HG02763 (cell line): ENCODE measurements at regions not wholly inside any gene's neighbourhood (a gene's known extent, or its start where the extent isn't known, plus 50 kb on each side); places are given as distances from the start of the nearest gene placed in this dataset.
"Not testable (repeated sequence)": the region's sequence is repeated elsewhere in the genome, so short reads cannot be mapped to it uniquely, and the experiment has no call there.

Experiments
- ATAC-seq: cut with Tn5 transposase; IDR thresholded peaks from one replicate; pipeline ENCODE4 v1.9.1; 2021; ENCODE audit warnings: mild to moderate bottlenecking, moderate library complexity; ENCODE audit not compliant: unreplicated experiment

GRCh38 chr2:228798458-228799207 lies 472.5 kb downstream of the PID1 start:
- no peak for ATAC-seq

- no peak for ATAC-seq
These were observed 474.7 kb downstream of the PID1 start for GRCh38 chr2:228796386-228796785.

DNA sequence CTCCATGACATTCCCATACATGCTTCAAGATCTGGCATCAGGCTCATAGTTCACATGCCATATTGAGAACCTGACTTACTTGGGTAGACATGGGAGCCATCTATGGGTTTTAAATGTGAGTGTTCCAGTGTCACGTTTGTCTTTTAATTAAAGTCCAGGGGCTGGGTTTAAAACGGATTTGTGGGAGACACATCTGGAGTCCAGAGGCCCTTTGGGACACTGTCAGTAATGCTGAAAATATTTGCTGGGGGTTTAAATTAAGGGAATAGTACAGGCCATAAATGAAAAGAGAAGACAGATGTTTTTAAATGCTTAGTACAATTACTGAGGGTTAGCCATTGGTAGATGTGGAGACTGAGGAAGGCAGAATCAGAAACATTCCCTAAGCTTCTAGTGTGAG lies 478.0 kb downstream of the PID1 start:
- ATAC-seq, result no peak

GRCh38 chr2:228786901-228787300 lies 484.2 kb downstream of the PID1 start:
- no peak for ATAC-seq

GRCh38 chr2:228782281-228782680 lies 488.8 kb downstream of the PID1 start:
- no peak for ATAC-seq

DNA sequence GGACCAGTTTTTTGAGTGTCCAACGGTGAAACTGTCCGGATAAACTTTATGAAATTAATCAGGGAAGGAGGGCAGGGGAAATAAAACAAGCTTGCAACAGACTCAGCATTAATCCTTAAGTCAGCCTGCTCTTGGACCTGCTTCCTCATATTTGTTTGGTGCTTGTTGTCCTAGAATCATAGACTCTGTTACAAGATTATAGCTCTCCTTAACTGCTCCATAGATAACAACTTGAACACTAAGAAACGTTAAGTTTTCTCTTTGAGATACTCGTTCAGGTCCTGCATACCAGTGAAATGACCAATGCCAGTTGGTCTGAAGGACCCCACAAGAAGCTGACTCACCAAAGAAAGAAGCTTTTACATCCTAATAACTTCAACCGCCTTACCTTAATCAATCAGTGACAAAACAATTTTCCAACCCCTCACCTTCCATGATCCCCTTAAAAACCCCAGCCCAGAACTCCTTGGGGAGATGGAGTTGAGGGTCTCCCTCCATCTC lies 493.2 kb downstream of the PID1 start:
- ATAC-seq, result no peak

DNA sequence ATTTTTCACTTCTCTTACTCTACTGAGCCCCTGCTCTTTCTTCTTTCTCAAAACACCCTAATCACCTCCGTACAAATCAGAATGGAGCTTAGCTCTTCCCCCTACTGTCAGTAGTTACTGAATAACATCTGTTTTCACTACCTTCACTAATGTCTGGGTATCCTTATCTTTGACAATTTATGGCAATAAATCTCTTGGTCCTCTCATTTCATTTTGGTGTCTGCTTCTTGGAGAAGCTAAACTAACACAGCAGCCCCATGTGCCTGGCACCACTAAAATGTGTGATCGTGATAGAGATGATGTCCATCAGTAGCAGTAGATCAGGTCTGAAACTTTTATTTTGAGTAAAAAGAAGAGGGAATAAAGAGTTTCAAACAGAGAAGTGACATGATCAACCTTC lies 496.5 kb downstream of the PID1 start:
- no peak for ATAC-seq

DNA sequence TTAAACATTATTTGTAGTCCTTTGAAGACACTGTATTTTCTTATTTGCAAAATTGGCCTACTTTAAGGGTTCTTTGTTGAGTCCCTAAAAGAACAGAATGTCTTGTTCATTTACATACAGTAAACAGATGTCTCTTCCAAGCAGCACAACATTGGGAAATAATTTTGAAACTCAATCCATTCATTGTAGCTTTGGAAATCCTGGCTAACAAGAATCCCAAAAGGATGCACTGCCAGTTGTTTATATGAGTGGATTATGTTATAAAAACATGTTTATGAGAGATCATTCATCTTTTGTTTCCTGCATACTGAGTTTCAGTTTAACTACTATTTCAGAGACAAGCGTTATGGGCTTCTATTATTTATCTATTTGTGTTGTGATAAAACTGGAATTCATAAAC lies 499.3 kb downstream of the PID1 start:
- no peak for ATAC-seq

DNA sequence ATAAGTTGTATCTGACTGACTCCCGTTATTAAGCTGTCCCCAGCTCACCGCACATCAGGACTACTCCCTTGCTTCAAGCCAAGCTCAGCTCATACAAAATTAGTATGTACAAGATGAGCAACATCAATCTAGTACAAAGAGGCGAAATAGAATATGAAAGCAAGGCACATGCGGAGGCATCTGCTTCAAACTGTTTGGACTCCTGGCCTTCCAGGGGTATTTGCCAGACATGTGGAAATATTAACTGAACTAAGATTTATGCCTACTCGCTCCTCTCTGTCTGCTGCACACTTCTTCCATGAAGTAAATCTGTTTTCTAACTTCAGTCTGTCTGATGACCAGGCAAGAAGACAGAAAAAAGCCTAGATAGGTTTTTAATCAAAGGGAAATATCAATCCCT lies 499.8 kb downstream of the PID1 start:
- no peak for ATAC-seq

DNA sequence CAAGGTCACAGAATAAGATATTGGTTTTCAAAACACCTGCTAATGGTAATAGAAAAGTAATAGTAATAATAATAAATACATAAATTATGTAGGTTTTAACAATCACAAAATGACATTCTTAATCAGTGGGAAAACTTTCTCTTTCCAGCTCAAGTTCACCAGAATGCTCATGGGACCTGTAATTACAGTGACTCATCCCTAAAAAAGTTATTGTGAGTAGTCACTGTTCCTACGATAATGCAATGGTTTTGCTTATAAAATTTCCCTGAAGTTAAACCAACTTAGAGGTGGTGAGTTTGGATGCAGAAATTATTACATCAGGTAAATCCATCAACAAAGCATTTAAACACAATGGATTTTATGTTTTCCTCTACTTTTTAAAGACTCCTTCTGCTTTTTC lies 502.3 kb downstream of the PID1 start:
- no peak for ATAC-seq

DNA sequence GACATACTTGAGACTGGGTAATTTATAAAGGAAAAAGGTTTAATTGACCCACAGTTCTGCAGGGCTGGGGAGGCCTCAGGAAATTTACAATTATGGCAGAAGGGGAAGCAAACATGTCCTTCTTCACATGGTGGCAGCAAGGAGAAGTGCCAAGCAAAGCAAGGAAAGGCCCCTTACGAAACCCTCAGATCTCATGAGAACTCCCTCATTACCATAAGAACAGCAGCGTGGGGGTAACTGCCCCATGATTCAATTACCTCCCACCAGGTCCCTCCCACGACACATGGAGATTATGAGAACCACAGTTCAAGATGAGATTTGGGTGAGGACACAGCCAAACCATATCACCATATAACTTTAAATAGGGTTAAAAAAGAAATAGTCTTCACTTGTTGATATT lies 502.9 kb downstream of the PID1 start:
- ATAC-seq, result not testable (repeated sequence)

DNA sequence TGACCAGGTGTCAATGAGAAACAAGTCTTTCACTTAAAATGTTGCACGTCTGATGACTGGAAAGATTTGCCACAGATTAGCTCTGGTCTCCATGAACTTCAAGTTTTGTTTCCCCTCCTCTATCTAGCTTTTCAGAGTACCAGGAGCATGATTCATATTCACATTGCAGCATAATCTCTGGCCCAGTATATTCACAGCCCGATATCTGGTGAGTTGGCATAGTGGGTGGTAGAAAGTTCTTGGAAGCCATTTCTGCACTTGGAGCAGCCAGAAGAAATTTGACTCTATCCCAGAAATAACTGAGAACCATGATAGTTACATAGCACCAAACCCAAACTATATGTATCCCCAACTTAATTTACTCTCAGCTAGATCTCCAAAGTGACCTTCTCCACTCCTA lies 503.9 kb downstream of the PID1 start:
- ATAC-seq, result no peak

DNA sequence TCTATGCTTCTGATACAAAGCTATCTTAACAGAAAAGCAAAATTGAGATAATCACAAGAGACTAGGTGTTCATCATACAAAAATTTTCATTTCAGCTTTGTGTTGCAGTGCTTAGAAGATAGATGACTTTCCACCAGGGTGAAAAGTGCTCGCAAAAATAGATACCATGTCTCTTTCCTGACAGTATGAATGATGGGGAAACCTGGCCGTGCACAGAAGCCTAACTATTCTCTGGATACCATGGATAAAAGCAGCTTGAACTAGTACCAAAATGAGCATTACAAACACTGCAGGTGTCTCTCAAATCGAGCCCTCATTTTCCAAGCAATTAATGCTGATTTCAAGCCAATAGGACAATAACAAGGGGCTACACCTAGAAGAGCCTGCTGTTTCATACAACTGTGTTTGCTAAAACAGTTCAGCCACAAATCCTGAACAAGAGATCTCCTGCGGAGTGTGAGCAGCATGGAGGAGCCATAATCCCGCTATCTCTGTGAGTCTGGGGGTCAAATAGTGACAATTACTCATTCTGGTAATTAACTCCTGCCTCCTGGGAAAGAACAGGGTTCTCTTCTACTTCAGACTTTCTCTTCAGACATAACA lies 507.6 kb downstream of the PID1 start:
- ATAC-seq, result no peak

GRCh38 chr2:228762565-228762964 lies 508.5 kb downstream of the PID1 start:
- no peak for ATAC-seq

- ATAC-seq, result not testable (repeated sequence)
These were observed 515.4 kb downstream of the PID1 start for GRCh38 chr2:228755661-228756060.

DNA sequence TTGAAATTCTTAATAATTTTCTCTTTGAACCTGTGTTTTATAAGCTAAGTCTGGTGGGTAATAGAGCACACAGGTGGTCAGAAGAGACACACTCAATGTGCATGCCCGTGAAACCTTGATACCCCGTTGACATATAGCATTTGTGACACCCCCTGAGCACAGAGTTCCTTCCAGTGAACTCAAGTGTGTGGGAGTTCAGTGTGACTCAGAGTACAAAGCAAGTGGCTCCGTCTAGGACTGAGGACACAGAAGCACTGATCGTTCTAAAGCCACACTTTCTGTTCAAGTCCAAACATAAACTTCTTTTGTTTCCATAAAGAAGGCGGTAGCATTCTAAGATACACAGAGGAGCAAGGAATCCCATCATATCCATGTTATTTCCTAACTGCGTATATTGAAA lies 523.6 kb downstream of the PID1 start:
- no peak for ATAC-seq

DNA sequence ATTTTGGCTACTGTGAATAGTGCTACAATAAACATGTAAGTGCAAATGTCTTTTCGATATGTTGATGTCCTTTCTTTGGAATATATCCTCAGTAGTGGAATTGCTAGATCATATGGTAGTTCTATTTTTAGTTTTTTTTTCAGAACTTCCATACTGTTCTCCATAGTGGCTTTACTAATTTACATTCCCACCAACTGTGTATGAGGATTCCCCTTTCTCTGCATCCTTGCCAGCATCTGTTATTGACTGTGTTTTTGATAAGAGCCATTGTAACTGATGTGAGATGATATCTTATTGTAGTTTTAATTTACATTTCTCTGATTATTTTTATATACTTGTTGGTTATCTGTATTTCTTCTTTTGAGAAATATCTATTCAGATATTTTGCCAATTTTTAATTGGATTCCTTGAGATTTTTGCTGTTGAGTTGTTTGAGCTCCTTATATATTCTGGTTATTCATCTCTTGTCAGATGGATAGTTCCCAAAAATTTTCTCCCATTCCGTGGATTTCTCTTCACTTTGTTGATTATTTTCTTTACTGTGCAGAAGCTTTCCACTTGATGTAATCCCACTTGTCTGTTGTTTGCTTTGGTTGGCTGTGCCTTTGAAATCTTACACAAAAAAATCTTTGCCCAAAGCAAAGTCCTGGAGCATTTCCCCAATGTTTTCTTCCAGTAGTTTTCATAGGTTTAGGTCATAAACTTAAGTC lies 532.3 kb downstream of the PID1 start:
- ATAC-seq, result no peak

DNA sequence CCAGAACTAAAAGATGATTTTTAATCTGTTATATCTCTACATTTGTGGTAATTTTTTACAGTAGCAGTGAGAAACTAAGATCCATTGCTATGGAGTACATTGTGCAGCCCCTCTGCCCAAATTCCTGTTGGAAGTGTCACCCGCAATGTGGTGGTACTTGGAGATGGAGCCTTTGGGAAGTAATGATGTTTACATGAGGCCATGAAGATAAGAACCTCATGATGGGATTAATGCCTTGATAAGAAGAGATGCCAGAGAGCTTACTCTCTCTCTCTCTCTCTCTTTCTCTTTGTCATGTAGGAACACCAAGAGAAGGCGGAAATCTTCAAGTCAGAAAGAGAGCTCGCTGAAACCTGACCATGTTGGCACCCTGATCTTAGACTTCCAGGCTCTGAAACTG lies 535.4 kb downstream of the PID1 start:
- no peak for ATAC-seq

DNA sequence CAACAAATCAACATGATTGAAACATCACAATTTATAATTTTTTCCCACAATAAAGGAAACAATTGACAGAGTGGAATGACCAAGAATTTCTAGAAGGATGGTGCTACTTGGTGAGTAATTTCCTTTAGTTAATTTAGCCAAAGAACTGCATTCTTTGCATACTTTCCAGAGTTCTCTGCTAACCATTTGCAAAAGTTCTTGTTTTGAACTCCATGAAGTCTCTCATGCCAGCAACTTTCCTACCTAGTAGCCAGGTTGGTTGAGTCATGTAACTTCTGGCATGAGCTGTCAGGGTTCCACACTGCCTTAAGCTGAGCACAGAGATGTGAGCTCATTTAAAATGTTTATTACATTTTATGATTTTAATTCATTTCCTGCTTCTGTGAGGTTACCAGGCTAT lies 539.6 kb downstream of the PID1 start:
- no peak for ATAC-seq

DNA sequence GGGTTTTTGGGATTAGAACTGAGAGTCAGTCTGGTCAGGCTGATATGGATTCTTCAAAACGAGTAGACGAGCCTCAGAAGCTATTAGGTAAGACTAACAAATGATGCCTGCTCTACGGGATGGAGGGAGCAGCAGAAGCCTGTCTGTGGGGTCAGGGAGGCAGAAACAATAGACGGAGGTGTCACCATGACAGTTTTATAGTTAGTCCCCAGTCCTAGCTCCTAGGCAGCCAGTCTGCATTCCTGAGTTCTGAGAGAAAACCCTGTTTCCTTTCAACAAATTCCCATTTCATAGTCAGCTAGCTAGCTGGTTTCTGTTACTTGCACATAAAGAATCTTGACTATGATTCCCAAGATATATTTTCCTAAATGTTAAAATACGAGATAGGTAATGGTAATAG lies 542.1 kb downstream of the PID1 start:
- no peak for ATAC-seq

DNA sequence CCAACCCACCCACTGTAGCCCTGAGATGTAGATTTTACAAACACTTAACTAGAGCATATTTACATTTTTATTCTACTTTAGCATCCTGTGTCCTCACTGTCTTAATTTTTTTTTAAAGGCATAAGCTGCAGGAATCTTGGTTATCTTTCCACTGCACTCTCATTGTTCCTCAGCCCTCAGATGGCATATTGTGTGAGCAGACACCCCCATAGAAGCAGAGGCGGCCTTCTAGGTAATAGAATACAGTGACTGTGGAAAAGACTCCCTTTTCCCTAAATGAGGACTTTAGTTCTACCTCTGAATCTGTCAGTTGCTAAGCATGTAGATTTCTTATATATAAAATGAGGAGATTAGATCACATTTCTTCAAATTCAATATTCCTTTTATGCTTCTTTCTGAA lies 543.5 kb upstream of the SPHKAP start:
- no peak for ATAC-seq

DNA sequence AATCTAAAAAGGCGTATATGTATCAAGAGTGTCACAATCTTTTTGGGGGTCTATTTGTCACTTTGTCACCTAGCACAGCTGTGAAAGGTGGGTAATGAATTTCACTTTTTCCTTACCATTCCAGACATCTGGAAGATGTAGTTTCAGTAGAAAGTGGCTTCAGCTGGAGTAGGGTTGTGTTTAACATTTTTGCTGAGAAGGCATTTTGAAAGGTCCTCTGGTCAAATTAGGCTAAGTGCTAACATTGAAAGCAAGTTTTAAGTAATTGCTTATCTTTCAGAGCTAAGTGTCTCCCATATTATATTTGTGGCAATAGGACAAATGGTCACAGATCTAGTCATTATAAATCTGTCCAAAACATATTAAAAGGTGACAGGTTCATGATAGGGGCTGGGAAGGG lies 542.1 kb upstream of the SPHKAP start:
- no peak for ATAC-seq
